ENCODE measurements at regions not wholly inside any gene's neighbourhood (a gene's known extent, or its start where the extent isn't known, plus 50 kb on each side); places are given as distances from the start of the nearest gene placed in this dataset.
"Not testable (repeated sequence)": the region's sequence is repeated elsewhere in the genome, so short reads cannot be mapped to it uniquely, and the experiment has no call there.

DNA sequence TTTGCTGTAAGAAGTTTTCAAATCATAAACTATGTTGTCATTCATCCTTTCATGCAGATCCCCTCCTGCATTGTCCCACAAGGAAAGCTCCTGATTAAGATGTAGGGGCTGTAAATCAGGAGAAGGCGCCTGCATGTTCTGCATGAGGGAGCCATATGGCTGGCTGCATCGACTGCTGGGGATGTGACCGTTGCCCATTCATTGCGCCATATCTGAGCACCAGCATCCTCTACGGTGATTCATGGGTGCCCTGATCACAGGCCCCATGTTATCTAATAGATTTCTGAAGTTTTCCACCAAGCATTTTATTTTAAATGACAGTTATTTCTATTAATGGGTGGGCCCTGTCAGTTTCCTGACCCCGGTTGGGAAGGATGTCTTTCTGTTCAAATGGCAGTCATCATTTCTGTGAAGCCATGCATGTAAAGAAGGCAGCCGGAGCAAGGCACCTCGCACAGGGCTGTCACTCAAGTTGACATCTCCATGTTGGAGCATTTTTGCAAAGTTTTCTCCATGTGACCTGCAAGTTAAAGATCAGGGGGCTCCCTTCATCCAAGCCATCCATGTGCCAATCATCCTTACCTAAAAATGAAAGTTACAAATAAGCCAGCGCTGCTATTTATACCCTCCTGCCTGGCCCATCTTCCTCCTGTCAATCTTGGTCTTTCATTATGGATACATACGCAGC lies 128.8 kb downstream of the TEX36 start:
- no peak for DNase-seq

DNA sequence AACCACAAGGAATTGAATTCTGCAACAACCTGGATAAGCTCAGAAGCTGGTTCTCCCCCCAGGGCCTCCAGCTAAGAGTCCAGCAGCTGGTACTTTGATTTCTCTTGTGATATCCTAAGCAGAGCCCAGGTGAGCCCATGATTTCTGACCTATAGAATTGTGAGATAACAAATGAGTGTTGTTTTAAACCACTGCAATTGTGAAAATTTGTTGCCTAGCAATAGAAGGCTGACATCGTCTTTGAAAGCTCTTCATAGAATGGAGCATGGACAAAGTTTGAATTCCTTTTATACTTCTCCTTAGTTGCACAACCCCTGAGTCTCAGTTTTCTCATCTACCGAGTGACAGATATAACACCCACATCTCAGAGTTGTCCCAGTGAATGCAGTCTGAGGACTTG lies 129.9 kb downstream of the TEX36 start:
- no peak for DNase-seq

DNA sequence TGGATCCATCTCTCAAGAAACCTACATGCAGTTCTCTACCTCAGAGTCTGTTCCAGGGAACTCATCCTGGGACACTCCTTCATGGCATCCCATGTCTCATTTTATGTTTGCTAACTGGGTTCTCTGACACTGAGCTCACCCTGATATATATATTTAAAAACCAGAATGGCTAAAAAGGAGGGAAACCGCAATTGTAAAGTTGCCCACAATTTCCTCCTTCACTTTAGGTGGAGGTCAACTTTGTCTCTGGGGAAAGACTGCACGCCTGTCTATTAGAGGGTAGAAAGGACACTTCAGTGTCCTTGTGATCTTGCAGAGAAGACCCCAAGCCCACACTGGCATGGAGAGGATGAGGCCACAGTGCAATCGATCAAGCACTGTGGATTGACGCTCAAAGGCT lies 131.7 kb downstream of the TEX36 start:
- DNase-seq: no peak

DNA sequence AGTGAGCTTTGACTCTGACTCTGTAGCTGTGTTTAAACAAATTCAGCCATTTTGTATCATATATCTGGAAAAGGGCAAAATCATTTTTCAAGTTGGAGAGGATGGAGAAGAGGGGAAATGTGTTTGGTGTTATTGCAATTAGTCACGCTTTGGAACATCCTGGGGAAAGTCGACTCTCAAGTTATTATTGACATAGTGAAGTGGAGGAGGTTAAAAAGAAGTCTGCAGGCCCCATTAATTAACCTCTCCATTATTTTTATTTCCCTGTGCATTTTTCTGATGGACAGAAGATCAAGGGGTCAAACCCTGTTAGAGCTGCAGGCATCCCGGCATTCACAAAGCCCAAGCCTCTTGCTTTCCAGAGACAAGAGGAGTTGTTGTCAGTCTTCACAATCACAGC lies 132.6 kb downstream of the TEX36 start:
- DNase-seq: no peak

DNA sequence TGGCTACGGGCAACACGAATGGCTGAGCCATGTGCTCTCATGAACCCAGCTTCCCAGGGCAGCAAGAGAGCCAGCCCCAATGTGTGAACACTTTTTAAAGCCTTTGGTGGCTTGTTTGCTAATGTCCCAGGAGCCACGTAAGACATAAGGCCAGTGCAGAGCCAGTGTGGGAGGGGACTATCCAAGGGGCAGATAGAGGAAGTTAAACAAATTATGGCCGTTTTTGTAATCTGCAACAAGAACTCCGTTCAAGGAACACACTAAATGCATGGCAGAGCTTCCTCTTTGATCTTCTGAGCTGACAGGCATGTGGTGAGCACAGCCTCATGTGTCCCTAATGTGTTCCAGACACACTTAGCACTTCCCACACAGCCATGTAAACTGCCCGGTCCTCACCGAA lies 133.3 kb downstream of the TEX36 start:
- DNase-seq: no peak

DNA sequence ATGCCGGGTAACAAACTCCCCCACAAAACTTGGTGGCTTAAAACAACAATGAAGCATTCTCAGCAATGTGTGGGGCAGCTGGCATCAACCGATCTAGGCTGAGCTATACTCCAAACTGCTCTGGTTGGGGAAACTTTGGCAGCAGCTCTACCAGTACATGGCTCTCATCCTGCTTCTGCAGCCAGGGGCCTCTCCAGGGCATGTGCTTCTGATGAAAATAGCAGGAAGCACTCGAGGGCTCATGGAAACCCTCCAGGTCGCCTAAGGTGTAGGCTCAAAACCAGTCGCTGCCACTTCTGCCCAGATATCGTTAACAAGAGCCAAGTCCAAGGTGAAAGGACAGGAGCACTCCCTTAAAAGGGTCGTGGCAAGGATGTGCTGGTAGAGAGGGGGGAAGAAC lies 134.1 kb downstream of the TEX36 start:
- no peak for DNase-seq

DNA sequence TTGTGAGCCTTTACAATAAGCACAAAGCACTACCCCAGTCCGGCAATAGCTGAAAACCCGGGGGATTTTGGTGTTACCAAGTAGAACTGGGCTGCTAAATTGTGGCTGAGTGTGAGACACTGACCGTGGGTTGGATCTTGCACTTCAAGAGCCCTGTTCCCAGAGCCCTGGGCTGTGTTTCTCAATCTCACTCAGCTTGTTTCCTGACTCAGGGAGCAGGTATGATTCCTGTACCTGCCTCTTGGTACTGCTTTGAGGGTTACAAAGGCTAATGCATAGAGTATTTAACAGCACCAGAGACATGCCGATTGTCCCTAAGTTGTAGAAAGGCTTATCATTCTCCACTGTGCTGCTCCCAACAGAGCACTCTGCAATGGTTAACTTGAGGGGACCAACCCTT lies 134.6 kb downstream of the TEX36 start:
- DNase-seq: no peak

DNA sequence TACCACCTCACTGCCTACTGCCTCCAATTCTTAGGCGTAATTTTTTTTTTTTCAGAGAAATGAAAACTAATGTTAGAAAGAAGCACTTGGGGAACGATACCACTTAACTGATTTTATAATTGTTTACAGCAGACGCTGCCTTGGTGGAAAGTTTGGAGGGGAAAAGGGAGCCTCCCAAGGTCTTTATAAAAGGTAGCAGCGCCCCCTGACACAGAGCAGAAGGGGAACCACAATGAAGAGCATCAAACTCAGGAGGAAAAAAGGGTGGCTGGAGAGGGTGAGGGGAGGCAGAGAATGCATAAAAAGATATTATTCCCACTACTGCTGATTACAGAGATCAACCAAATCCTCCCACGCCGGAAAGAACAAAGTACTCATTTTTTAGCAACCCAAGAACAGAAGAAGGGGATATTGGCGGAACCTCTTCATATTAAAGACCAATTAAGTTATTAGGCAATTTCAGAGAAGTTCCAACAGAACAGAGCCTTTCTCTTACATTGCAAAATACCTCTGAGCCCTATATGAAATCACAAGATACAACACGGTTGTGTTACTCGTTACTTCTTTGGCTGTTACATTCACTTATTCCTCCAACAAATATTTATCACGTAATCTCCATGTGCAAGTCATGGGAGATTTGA lies 135.8 kb downstream of the TEX36 start:
- no peak for DNase-seq

DNA sequence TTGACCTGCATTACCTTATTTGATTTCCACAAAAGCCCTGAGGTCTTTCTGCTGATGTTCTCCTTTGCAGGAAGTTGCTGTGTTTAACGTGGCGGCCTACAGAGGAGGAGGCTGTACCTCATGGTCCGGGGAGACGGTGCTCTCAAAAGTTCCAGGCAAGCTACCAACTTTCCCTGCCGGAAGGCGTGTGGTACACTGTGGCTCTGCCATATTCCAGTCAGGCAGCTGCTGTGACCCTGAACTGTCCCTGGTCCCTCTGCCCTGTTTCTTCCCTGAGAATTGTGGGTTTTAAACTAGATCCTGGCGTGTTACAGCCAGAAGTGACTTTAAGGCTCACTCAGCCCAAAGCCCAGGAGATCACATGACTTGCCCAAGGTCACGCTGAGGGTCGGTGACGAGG lies 139.2 kb downstream of the TEX36 start:
- no peak for DNase-seq

DNA sequence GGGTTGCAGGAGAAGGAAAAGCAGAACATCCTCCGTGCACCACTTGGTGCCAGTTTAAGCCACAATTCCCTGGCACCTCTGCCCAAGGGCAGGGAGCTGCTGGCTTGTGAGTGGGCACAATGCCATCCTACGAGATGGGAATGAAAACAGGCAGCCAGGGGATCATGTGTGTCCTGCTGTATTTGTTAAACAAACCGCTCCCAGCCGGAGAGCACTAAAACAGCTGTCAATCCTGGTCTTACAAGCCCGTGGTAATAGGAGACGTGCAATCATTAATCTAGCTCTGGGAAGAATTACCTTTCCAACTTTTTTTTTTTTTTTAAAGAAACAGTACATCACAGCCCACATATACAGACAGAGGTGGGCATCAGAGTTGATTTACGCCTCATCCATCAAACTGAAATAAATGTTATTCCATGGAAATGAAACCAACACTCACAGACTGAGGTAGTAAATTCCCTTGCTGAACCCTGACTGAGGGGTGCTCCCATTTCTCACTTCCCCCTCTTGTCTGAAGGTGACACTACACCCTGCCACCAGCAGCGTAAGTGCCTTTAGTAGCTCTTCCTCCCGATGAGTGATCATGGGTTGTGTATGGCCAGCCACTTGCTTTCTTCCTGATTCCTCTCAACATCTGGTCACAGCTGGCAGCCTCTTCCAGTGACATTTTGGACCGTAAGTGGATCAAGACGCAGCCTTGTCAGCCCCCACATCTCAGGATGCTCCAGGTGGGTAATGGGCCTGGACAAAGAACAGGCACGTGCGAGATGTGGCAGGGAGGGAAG lies 143.8 kb downstream of the TEX36 start:
- no peak for DNase-seq

DNA sequence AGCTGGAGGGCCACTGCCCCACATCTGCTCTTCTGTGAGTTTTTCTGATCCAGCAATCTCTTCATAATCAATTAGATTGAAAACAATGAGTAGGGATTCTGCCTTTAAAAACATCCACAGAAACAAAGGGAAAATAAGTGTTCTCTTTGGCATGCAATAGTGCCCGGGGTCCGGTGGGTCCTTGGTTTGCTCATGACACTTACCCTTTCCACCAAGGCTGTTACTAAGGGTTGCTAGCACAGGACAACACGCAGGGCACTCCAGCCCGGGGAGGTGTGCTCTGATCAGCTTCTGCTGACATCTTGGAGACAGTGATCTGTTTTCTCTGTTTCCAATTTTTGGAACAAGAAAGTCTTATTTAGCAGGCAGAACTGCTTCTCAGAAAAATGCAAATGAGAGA lies 146.7 kb downstream of the TEX36 start:
- DNase-seq: no peak

DNA sequence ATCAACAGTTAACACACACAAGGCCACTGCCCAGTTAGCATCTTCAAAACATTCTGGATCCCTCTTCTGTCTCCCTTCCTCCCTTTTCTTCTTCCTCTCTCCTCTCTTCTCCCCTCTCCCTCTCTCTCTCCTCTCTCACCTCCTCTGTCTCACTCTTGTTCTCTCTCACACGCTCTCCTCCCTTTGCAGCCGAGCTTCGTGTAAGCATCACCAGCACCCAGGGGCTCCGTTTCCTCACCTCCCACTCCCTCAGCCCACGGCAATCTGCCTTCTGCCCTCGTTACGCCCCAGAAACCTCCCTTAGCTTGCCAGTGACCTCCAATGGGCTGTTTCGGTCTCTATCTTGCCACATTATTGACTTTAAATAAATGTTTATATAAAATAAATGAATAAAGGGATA lies 147.4 kb downstream of the TEX36 start:
- no peak for DNase-seq

DNA sequence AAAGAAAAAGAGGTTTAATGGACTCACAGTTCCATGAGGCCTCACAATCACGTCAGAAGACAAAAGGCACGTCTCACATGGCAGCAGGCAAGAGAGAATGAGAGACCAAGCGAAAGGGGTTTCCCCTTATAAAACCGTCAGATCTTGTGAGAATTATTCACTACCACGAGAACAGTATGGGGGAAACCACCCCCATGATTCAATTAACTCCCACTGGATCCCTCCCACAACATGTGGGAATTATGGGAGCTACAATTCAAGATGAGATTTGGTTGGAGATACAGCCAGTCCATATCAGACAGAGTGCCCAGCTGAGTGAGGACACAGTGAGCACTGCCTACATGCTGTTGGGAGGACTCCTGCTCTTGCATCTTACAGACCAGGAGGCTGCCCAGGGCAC lies 148.4 kb downstream of the TEX36 start:
- no peak for DNase-seq

DNA sequence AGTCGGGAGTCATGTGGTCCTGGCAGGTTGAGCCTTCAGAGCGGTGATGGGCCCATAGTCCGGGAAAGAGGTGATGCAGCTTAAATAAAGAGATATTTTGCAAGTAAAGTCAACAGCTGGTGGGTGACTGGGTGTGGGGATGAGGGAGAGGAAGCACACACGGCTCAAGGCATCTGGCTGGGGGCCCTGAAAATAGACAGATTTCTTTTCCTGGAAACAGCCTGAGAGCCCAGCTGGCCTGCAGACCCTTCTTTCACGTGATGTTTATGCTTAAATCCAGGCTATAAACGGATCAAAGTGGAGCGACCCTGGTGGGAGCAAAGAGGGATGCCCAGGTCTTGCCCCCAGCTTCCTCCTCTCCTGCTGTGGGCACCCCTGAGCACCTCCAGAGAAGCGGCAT lies 149.1 kb downstream of the TEX36 start:
- no peak for DNase-seq

DNA sequence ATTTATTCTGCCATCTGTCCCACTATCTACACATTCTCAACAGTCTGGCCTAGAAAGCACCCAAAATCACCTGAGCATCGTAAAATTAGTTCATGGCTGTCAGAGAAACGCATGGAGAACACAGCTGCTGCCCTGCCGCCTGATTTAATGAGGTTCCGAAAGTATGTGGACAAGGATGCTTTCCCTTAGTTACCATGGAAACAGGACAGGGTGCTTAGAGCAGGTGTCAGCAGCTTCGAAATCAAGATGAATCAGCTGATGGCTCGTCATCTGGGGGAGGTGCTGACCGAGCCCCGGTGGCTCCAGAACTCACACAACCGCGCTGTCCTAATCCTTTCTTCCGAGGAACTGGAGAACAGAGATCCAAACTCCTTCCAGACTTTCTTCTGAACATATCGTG lies 151.5 kb downstream of the TEX36 start:
- DNase-seq: no peak

DNA sequence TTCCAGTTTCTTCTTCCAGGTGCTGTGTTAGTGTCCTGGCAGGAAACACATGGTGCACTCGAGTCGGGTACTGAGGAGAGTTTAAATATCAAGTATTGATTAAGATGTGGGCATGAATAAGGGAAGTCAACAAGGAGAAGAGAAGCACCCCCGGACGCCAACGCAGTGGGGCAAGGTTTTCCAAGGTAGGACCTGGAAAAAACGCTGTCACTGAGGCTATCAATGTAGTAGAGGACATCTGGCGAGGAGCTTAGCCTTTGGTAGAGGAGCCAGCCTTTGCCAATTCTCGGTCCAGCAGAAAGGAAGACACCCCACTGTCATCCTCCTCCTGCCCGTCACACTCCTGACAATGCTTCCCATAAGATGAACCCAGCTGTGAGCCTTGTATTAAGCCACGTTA lies 159.6 kb downstream of the TEX36 start:
- no peak for DNase-seq

DNA sequence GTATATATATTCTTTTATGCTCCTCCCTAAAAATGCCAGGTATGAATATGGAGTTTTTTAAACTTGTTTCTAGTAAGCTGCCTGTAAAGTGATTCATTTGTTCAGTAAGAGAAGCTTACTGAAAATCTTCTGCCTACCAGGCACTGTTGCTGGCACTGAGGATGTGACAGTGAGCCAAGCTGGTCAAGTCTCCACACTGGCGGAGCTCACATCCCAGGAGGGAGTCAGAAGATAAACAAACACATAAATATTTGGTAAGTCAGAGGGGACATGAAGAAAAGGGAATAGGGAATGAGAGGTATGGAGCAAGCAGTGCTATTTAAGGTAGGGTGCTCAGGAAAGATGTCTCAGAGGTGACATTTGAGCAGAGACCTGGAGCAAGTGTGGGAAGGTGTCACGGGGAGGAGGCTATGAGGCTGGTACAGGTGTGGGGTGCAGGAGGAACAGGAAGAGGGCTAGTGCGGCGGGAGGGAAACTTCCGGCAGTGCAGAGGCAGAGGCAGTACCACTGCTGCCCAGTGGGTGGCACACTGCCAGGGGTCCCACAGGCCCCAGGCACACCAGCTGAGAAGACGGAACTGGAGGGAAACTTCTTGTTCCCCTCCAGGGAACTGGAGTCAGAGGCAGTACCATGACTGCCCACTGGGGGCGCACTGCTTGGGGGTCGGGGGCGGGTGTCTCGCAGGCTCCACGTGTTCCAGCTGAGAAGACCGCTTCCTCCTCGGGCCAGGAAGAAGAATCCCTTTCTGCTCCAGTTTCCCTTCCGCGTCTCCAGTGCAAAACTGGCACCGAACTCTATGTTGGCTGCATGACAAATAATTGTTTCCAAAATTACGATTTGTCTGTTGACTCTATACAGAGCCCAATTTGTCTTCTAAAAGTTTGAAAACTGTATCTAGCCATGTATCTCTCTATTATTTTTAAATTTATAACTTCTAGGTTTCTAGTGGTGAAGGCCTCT lies 161.0 kb downstream of the TEX36 start:
- no peak for DNase-seq

DNA sequence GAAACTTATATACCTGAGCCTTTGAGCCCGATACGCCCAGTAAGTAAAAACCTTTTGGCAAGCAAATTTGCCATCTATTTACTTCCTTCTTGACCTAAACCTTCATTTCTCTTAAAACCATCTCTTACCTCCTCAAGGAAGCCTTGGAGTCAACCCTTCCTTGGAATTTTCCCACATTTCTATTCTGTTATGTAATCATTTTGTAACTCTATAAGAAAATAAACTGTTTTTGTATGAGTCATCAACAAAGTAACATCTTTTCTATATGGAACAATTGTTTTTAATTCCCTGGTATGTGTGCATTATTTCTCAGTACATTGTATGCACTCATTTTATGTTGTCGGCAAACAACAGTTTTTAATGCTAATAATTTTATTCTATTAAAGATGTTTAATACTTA lies 162.0 kb downstream of the TEX36 start:
- no peak for DNase-seq

DNA sequence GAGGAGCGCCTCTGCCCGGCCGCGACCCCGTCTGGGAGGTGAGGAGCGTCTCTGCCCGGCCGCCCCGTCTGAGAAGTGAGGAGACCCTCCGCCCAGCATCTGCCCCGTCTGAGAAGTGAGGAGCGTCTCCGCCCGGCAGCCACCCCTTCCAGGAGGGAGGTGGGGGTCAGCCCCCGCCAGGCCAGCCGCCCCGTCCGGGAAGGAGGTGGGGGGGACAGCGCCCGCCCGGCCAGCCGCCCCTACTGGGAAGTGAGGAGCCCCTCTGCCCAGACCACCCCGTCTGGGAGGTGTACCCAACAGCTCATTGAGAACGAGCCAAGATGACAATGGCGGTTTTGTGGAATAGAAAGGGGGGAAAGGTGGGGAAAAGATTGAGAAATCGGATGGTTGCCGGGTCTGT lies 164.6 kb downstream of the TEX36 start:
- DNase-seq: not testable (repeated sequence)

DNA sequence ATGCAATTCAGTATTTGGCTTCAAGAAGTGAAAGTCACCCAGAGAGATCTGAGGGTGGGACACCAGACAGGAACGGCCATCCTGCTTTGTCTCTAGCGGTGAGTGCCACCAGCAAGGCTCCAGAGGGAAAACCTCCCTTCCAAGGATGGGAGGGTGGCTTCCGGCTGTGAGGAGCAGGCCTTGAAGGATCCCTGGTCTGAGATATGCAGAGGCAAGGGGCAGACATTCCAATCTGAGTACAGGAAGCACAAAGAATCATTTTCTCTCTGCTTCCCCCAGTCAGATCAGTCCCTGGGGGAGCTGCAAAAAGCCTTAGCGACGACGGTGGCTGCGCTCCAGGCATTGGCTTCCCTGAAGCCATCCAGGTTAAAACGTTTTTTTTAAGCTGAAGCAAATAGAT lies 167.4 kb downstream of the TEX36 start:
- DNase-seq: no peak

DNA sequence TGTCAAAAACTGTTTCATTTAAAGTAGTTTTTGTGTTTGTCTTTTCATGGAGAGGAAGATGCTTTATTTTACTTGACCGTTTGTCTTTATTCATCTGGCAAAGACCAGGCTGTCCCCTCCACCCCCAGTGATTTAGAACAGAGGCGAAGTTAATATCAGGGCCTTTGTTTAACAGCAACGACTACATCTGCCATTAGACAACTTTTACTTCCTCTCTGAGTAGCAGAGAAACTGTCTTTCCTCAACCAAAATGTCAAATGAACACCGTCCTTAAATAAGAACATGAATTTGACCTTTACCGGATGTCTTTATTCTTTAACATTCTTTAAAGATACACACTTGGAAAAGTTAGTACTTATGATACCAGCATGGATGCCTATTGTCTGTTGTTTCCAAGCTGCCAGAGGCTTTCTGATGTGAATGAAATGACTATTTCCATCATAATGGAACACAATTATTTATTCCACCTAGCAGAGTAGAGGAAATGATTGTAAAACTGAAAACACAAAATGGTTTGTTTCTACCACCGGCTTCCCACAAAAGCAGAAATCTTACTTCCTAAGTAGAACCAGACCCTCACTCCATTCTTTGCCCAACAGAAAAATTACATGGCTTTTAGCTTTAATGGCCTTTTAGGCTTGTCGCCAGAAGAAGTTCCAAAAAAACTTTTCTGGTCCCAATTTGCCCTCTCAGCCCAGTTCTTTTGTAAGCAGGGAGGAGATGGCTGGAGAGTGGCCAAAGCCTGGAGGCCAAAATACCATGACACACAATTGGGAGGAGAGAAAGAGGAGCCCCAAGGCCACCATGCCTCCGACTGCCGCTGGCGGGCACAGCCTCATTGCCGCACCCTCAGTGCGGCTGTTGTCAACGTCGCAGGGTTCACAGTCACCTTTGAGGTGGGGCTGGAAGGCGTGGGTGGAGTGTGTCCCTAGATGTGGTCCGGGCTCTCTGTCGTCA lies 168.5 kb downstream of the TEX36 start:
- no peak for DNase-seq
